Activated naive CD8-positive, alpha-beta T cell treated with anti-CD3 and anti-CD28 coated beads, Interleukin-2, amount 50 U/mL, for 24 hours (primary cell): ENCODE measurements at regions not wholly inside any gene's neighbourhood (a gene's known extent, or its start where the extent isn't known, plus 50 kb on each side); places are given as distances from the start of the nearest gene placed in this dataset.

Experiments used
- ATAC-seq: fragments of 150-1000 bp; cut with Tn5 transposase; one replicate; pipeline ENCODE4 v1.10.0; 2021
- DNase-seq: peaks from one replicate; pipeline ENCODE4 v3.0.0; 2021
- H3K27ac Mint-ChIP-seq: one replicate; pipeline ENCODE4 v1.8.0; 2021; ENCODE audit warnings: mild to moderate bottlenecking, mixed read lengths
- H3K27me3 Mint-ChIP-seq: one replicate; pipeline ENCODE4 v1.8.0; 2021; ENCODE audit warnings: mixed read lengths
- H3K36me3 Mint-ChIP-seq: one replicate; pipeline ENCODE4 v1.8.0; 2021; ENCODE audit warnings: low read depth, mixed read lengths
- H3K4me1 Mint-ChIP-seq: one replicate; pipeline ENCODE4 v1.8.0; 2021; ENCODE audit warnings: mixed read lengths
- H3K4me3 Mint-ChIP-seq: one replicate; pipeline ENCODE4 v1.8.0; 2021; ENCODE audit warnings: mild to moderate bottlenecking, moderate library complexity, mixed read lengths
- H3K9me3 Mint-ChIP-seq: one replicate; pipeline ENCODE4 v1.8.0; 2021; ENCODE audit warnings: mixed read lengths

- Mint-ChIP-seq H3K27me3 (no peaks in the 10 kb centered on the region), H3K4me1 (no peaks in the 10 kb centered on the region), H3K36me3 (no peaks in the 10 kb centered on the region), H3K4me3 (no peak overlapping the region), H3K27ac (no peak overlapping the region), H3K9me3 (peaks cover 21% of the 10 kb centered on the region)
- ATAC-seq (no peak), DNase-seq (no peak)
Measured at GRCh38 chr9:11708899-11709298, 984.3 kb upstream of the TYRP1 start.

- no peak for DNase-seq
- Mint-ChIP-seq H3K36me3 (no peaks in the 10 kb centered on the region), H3K4me1 (no peaks in the 10 kb centered on the region), H3K4me3 (no peak overlapping the region), H3K27me3 (no peaks in the 10 kb centered on the region), H3K9me3 (peaks cover 20% of the 10 kb centered on the region), H3K27ac (no peak overlapping the region)
- ATAC-seq, result no peak
Measured at GRCh38 chr9:11709567-11709966, 983.6 kb upstream of the TYRP1 start.

GRCh38 chr9:11713077-11713476 is 980.1 kb upstream of the TYRP1 start:
- ATAC-seq, result no peak
- Mint-ChIP-seq H3K9me3 (peaks cover 19% of the 10 kb centered on the region), H3K4me3 (no peak overlapping the region), H3K4me1 (no peaks in the 10 kb centered on the region), H3K36me3 (no peaks in the 10 kb centered on the region), H3K27me3 (no peaks in the 10 kb centered on the region), H3K27ac (no peak overlapping the region)
- DNase-seq, result no peak

- Mint-ChIP-seq H3K9me3 (peaks cover 27% of the 10 kb centered on the region), H3K36me3 (no peaks in the 10 kb centered on the region), H3K4me1 (no peaks in the 10 kb centered on the region), H3K4me3 (no peak overlapping the region), H3K27ac (no peak overlapping the region), H3K27me3 (no peaks in the 10 kb centered on the region)
- DNase-seq (no peak), ATAC-seq (no peak)
Measured at GRCh38 chr9:11722957-11723356, 970.2 kb upstream of the TYRP1 start.

- Mint-ChIP-seq H3K36me3 (no peaks in the 10 kb centered on the region), H3K4me1 (no peaks in the 10 kb centered on the region), H3K27ac (no peak overlapping the region), H3K9me3 (peaks cover 29% of the 10 kb centered on the region), H3K27me3 (no peaks in the 10 kb centered on the region), H3K4me3 (no peak overlapping the region)
- DNase-seq (no peak), ATAC-seq (no peak)
Measured at GRCh38 chr9:11726659-11727058, 966.5 kb upstream of the TYRP1 start.

GRCh38 chr9:11735391-11735790 is 957.8 kb upstream of the TYRP1 start:
- H3K27me3 Mint-ChIP-seq, result no peaks in the 10 kb centered on the region
- H3K4me1 Mint-ChIP-seq, result no peaks in the 10 kb centered on the region
- H3K27ac Mint-ChIP-seq, result no peak overlapping the region
- no peak overlapping the region for H3K4me3 Mint-ChIP-seq
- H3K9me3 Mint-ChIP-seq, result peaks cover 13% of the 10 kb centered on the region
- ATAC-seq (no peak), DNase-seq (no peak)
- H3K36me3 Mint-ChIP-seq, result no peaks in the 10 kb centered on the region

- no peak overlapping the region for H3K4me3 Mint-ChIP-seq
- ATAC-seq, result no peak
- no peaks in the 10 kb centered on the region for H3K4me1 Mint-ChIP-seq
- no peak overlapping the region for H3K27ac Mint-ChIP-seq
- H3K27me3 Mint-ChIP-seq, result no peaks in the 10 kb centered on the region
- H3K36me3 Mint-ChIP-seq, result no peaks in the 10 kb centered on the region
- peaks cover 15% of the 10 kb centered on the region for H3K9me3 Mint-ChIP-seq
- no peak for DNase-seq
Measured at GRCh38 chr9:11742471-11742870, 950.7 kb upstream of the TYRP1 start.

- no peak overlapping the region for H3K4me3 Mint-ChIP-seq
- H3K4me1 Mint-ChIP-seq, result no peaks in the 10 kb centered on the region
- H3K36me3 Mint-ChIP-seq, result no peaks in the 10 kb centered on the region
- ATAC-seq (no peak), DNase-seq (no peak)
- H3K27me3 Mint-ChIP-seq, result no peaks in the 10 kb centered on the region
- no peak overlapping the region for H3K27ac Mint-ChIP-seq
- H3K9me3 Mint-ChIP-seq, result peaks cover 15% of the 10 kb centered on the region
Measured at GRCh38 chr9:11743356-11743755, 949.8 kb upstream of the TYRP1 start.

- Mint-ChIP-seq H3K9me3 (peaks cover 12% of the 10 kb centered on the region), H3K36me3 (no peaks in the 10 kb centered on the region), H3K4me1 (no peaks in the 10 kb centered on the region), H3K27ac (no peak overlapping the region), H3K27me3 (no peaks in the 10 kb centered on the region), H3K4me3 (no peak overlapping the region)
- DNase-seq, result no peak
- no peak for ATAC-seq
Measured at GRCh38 chr9:11749396-11749795, 943.8 kb upstream of the TYRP1 start.

GRCh38 chr9:11755951-11756350 is 937.2 kb upstream of the TYRP1 start:
- ATAC-seq, result no peak
- Mint-ChIP-seq H3K4me1 (no peaks in the 10 kb centered on the region), H3K9me3 (peaks cover 8% of the 10 kb centered on the region), H3K27ac (no peak overlapping the region), H3K4me3 (no peak overlapping the region), H3K27me3 (no peaks in the 10 kb centered on the region), H3K36me3 (no peaks in the 10 kb centered on the region)
- DNase-seq, result no peak

GRCh38 chr9:11757408-11757807 is 935.8 kb upstream of the TYRP1 start:
- Mint-ChIP-seq H3K27ac (no peak overlapping the region), H3K4me1 (no peaks in the 10 kb centered on the region), H3K36me3 (no peaks in the 10 kb centered on the region), H3K27me3 (no peaks in the 10 kb centered on the region), H3K4me3 (no peak overlapping the region), H3K9me3 (peaks cover 8% of the 10 kb centered on the region)
- ATAC-seq (no peak), DNase-seq (no peak)

- Mint-ChIP-seq H3K27me3 (no peaks in the 10 kb centered on the region), H3K4me1 (no peaks in the 10 kb centered on the region), H3K27ac (no peak overlapping the region), H3K4me3 (no peak overlapping the region), H3K9me3 (peaks cover 8% of the 10 kb centered on the region), H3K36me3 (no peaks in the 10 kb centered on the region)
- ATAC-seq (no peak), DNase-seq (no peak)
Measured at GRCh38 chr9:11758016-11758415, 935.2 kb upstream of the TYRP1 start.

GRCh38 chr9:11779971-11780370 is 913.2 kb upstream of the TYRP1 start:
- no peak for ATAC-seq
- peaks cover 15% of the 10 kb centered on the region for H3K9me3 Mint-ChIP-seq
- no peaks in the 10 kb centered on the region for H3K36me3 Mint-ChIP-seq
- no peaks in the 10 kb centered on the region for H3K4me1 Mint-ChIP-seq
- no peaks in the 10 kb centered on the region for H3K27me3 Mint-ChIP-seq
- no peak overlapping the region for H3K27ac Mint-ChIP-seq
- no peak overlapping the region for H3K4me3 Mint-ChIP-seq
- no peak for DNase-seq

GRCh38 chr9:11792870-11793269 is 900.3 kb upstream of the TYRP1 start:
- ATAC-seq (no peak), DNase-seq (no peak)
- peaks cover 20% of the 10 kb centered on the region for H3K9me3 Mint-ChIP-seq
- H3K36me3 Mint-ChIP-seq, result no peaks in the 10 kb centered on the region
- no peak overlapping the region for H3K27ac Mint-ChIP-seq
- no peaks in the 10 kb centered on the region for H3K4me1 Mint-ChIP-seq
- H3K27me3 Mint-ChIP-seq, result no peaks in the 10 kb centered on the region
- no peak overlapping the region for H3K4me3 Mint-ChIP-seq

GRCh38 chr9:11794984-11795383 is 898.2 kb upstream of the TYRP1 start:
- H3K36me3 Mint-ChIP-seq, result no peaks in the 10 kb centered on the region
- no peaks in the 10 kb centered on the region for H3K4me1 Mint-ChIP-seq
- no peak overlapping the region for H3K4me3 Mint-ChIP-seq
- no peak for DNase-seq
- no peak for ATAC-seq
- peaks cover 20% of the 10 kb centered on the region for H3K9me3 Mint-ChIP-seq
- no peaks in the 10 kb centered on the region for H3K27me3 Mint-ChIP-seq
- no peak overlapping the region for H3K27ac Mint-ChIP-seq

GRCh38 chr9:11805969-11806368 is 887.2 kb upstream of the TYRP1 start:
- Mint-ChIP-seq H3K4me3 (no peak overlapping the region), H3K27me3 (no peaks in the 10 kb centered on the region), H3K27ac (no peak overlapping the region), H3K36me3 (no peaks in the 10 kb centered on the region), H3K4me1 (no peaks in the 10 kb centered on the region), H3K9me3 (peaks cover 22% of the 10 kb centered on the region)
- ATAC-seq (no peak), DNase-seq (no peak)
